H1 (cell line): ENCODE measurements at regions not wholly inside any gene's neighbourhood (a gene's known extent, or its start where the extent isn't known, plus 50 kb on each side); places are given as distances from the start of the nearest gene placed in this dataset.

ENCODE experiments used
- CHD1 ChIP-seq: IDR thresholded peaks from 2 replicates; pipeline ENCODE4 v1.6.1; 2012; ENCODE audit warnings: low read depth, low read length, improper control_type of control experiment
- CREB1 ChIP-seq: IDR thresholded peaks from 2 replicates; pipeline ENCODE4 v1.6.1; 2012; ENCODE audit warnings: inconsistent platforms
- MAX ChIP-seq: IDR thresholded peaks from 2 replicates; pipeline ENCODE4 v1.6.1; 2012; ENCODE audit warnings: inconsistent platforms

DNA sequence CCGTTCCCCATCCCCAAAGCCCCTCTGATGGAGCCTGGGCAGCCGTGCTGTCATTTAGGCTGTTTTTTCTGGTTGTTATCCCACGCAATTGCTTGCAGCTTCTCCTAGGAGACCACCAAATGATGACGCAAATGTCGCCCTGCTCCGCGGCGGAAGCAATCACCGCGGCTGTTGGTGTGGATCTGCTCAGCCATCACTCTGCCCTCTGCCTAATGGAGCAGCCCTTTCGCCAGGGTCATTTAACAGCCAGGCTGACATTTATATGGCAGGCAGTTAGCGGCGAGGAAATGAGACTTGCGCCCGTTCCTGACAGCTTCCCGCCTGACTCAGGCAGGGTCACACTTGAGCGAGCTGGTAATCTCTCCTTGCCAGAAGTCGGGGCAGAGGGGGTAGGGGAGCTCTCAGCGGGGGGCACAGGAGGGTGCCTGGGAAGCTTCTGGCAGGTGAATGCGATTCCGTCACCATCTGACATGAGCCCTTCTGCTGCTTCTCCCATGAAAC is 97.9 kb upstream of the RTL6 start:
- TF ChIP-seq CHD1, result no peak
- TF ChIP-seq CREB1, result no peak
- no peak for TF ChIP-seq MAX
